Neural cell (in vitro differentiated cells): ENCODE measurements at regions not wholly inside any gene's neighbourhood (a gene's known extent, or its start where the extent isn't known, plus 50 kb on each side); places are given as distances from the start of the nearest gene placed in this dataset.

ENCODE experiments used
- H2AFZ ChIP-seq: fragments of 200-600, 300-800 bp; sonication (generic), shearing (Covaris generic); 2 replicates; pipeline ENCODE4 v1.6.0; 2014; ENCODE audit warnings: low read depth, mild to moderate bottlenecking, antibody characterized with exemption, low read length, moderate library complexity
- H3F3A ChIP-seq: fragments of 200-600 bp; shearing (Covaris generic); 2 replicates; pipeline ENCODE4 v1.6.1; 2016; ENCODE audit warnings: mild to moderate bottlenecking, moderate library complexity, mixed read lengths, antibody characterized with exemption, low read length; ENCODE audit not compliant: insufficient read depth, poor library complexity, severe bottlenecking
- H3K27ac ChIP-seq: fragments of 200-600, 300-800 bp; sonication (generic), shearing (Covaris generic); 2 replicates; pipeline ENCODE4 v1.5.1; 2014; ENCODE audit warnings: mild to moderate bottlenecking, low read length, moderate library complexity
- H3K27me3 ChIP-seq: fragments of 300-800, 200-600 bp; sonication (generic), shearing (Covaris generic); 2 replicates; pipeline ENCODE4 v1.6.0; 2014; ENCODE audit warnings: mild to moderate bottlenecking, low read depth, low read length, moderate library complexity; ENCODE audit not compliant: insufficient read depth
- H3K36me3 ChIP-seq: fragments of 300-800, 200-600 bp; sonication (generic), shearing (Covaris generic); 2 replicates; pipeline ENCODE4 v1.5.1; 2014; ENCODE audit warnings: mild to moderate bottlenecking, antibody characterized with exemption, low read length, moderate library complexity; ENCODE audit not compliant: insufficient read depth
- H3K4me2 ChIP-seq: fragments of 300-800, 200-600 bp; sonication (generic), shearing (Covaris generic); 2 replicates; pipeline ENCODE4 v1.6.0; 2014; ENCODE audit warnings: mild to moderate bottlenecking, low read length
- H3K4me3 ChIP-seq: fragments of 300-800, 200-600 bp; sonication (generic), shearing (Covaris generic); 2 replicates; pipeline ENCODE4 v1.5.1; 2014; ENCODE audit warnings: mild to moderate bottlenecking, low read length, moderate library complexity
- H3K79me2 ChIP-seq: fragments of 200-600 bp; shearing (Covaris generic); replicated peaks from 2 replicates; pipeline ENCODE4 v1.6.0; 2014; ENCODE audit warnings: mild to moderate bottlenecking, low read length, moderate library complexity; ENCODE audit not compliant: insufficient read depth
- H3K9ac ChIP-seq: fragments of 300-800, 200-600 bp; sonication (generic), shearing (Covaris generic); 2 replicates; pipeline ENCODE4 v1.6.1; 2016; ENCODE audit warnings: mild to moderate bottlenecking, low read length, mixed read lengths
- H3K9me2 ChIP-seq: fragments of 200-600 bp; shearing (Covaris generic); 2 replicates; pipeline ENCODE4 v1.6.1; 2016; ENCODE audit warnings: mild to moderate bottlenecking, low read length, mixed read lengths; ENCODE audit not compliant: insufficient read depth
- H3K9me3 ChIP-seq: fragments of 200-600, 300-800 bp; sonication (generic), shearing (Covaris generic); 2 replicates; pipeline ENCODE4 v1.6.1; 2016; ENCODE audit warnings: mild to moderate bottlenecking, mixed run types, low read length, moderate library complexity, mixed read lengths
- H4K20me1 ChIP-seq: fragments of 200-600 bp; shearing (Covaris generic); 2 replicates; pipeline ENCODE4 v1.6.1; 2016; ENCODE audit warnings: mild to moderate bottlenecking, mixed run types; ENCODE audit not compliant: insufficient read depth
- EP300 ChIP-seq: fragments of 450-650 bp; conservative IDR thresholded peaks from 2 replicates; pipeline ENCODE4 v1.6.1; 2014; ENCODE audit warnings: antibody characterized with exemption, mild to moderate bottlenecking, moderate library complexity; ENCODE audit not compliant: poor library complexity, severe bottlenecking
- EZH2 ChIP-seq: fragments of 200-600, 300-800 bp; shearing (Covaris generic), sonication (generic); IDR thresholded peaks from 2 replicates; pipeline ENCODE4 v1.6.1; 2014; ENCODE audit warnings: antibody characterized with exemption, low read length, borderline replicate concordance, mild to moderate bottlenecking; ENCODE audit not compliant: insufficient read depth, poor library complexity, severe bottlenecking
- MXI1 ChIP-seq: fragments of 450-650 bp; conservative IDR thresholded peaks from 2 replicates; pipeline ENCODE4 v1.6.1; 2014; ENCODE audit warnings: antibody characterized with exemption, mild to moderate bottlenecking; ENCODE audit not compliant: poor library complexity, severe bottlenecking
- POLR2AphosphoS5 ChIP-seq: IDR thresholded peaks from 2 replicates; pipeline ENCODE4 v1.6.1; 2012
- RAD21 ChIP-seq: fragments of 450-650 bp; conservative IDR thresholded peaks from 2 replicates; pipeline ENCODE4 v1.6.1; 2014; ENCODE audit warnings: antibody characterized with exemption, mild to moderate bottlenecking, moderate library complexity
- REST ChIP-seq: IDR thresholded peaks from 2 replicates; pipeline ENCODE4 v1.6.1; 2012; ENCODE audit warnings: borderline replicate concordance
- SMC3 ChIP-seq: fragments of 450-650 bp; conservative IDR thresholded peaks from 2 replicates; pipeline ENCODE4 v1.6.1; 2014; ENCODE audit warnings: antibody characterized with exemption, mild to moderate bottlenecking, moderate library complexity; ENCODE audit not compliant: poor library complexity
- TAF1 ChIP-seq: IDR thresholded peaks from 2 replicates; pipeline ENCODE4 v1.6.1; 2012; ENCODE audit warnings: low read depth
- TF ChIP-seq, protein P1 (sequence below): fragments of 450-650 bp; IDR thresholded peaks from 2 replicates; pipeline ENCODE4 v1.5.1; 2014; ENCODE audit warnings: antibody characterized with exemption, mild to moderate bottlenecking, moderate library complexity; ENCODE audit not compliant: poor library complexity, severe bottlenecking

DNA sequence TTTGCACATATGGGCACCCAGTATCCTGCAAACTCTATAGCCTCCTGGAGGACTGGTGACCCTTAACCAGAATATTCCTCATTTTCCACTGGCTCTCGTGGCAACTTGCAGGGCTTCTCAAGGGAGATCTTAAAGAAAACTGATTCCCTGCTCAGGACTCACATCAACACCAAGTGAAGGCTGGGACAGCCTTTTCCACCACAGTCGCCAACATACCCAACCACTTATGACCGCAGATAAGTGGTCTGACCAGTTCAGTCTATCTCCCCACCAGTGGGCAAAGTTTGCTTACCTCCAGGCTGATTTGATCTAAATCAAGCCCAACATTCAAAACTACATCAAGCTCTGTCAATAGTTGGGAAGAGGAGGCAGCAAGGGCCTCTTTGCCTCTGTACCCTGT lies 289.3 kb upstream of the GATB start:
- no peak overlapping the region for H3K9ac ChIP-seq
- no peaks in the 10 kb centered on the region for H3K79me2 ChIP-seq
- H2AFZ ChIP-seq: no peak overlapping the region
- no peaks in the 10 kb centered on the region for H3K36me3 ChIP-seq
- no peaks in the 10 kb centered on the region for H3F3A ChIP-seq
- H3K4me3 ChIP-seq: no peak overlapping the region
- H3K9me3 ChIP-seq: no peaks in the 10 kb centered on the region
- H4K20me1 ChIP-seq: no peaks in the 10 kb centered on the region
- no peak overlapping the region for H3K4me2 ChIP-seq
- no peak overlapping the region for H3K27ac ChIP-seq
- TF ChIP-seq SMC3: no peak
- no peak for TF ChIP-seq EZH2
- no peaks in the 10 kb centered on the region for H3K9me2 ChIP-seq
- H3K27me3 ChIP-seq: peaks cover 14% of the 10 kb centered on the region

- H3K9ac ChIP-seq: no peak overlapping the region
- H3K27me3 ChIP-seq: peaks cover 14% of the 10 kb centered on the region
- no peak overlapping the region for H3K27ac ChIP-seq
- no peaks in the 10 kb centered on the region for H3F3A ChIP-seq
- no peak overlapping the region for H3K4me2 ChIP-seq
- H2AFZ ChIP-seq: no peak overlapping the region
- no peaks in the 10 kb centered on the region for H3K9me2 ChIP-seq
- no peak for TF ChIP-seq TAF1
- no peak for TF ChIP-seq RAD21
- no peak for TF ChIP-seq EZH2
- no peaks in the 10 kb centered on the region for H3K79me2 ChIP-seq
- no peak overlapping the region for H3K4me3 ChIP-seq
- no peaks in the 10 kb centered on the region for H3K9me3 ChIP-seq
- H4K20me1 ChIP-seq: no peaks in the 10 kb centered on the region
- no peaks in the 10 kb centered on the region for H3K36me3 ChIP-seq
Measured at GRCh38 chr4:152047451-152047850, 286.6 kb upstream of the GATB start.

- Histone ChIP-seq H3K36me3 (no peaks in the 10 kb centered on the region), H3K9me2 (no peaks in the 10 kb centered on the region), H3K4me2 (no peak overlapping the region), H3K27ac (no peak overlapping the region), H3K27me3 (peaks cover 14% of the 10 kb centered on the region), H3K9me3 (no peaks in the 10 kb centered on the region), H4K20me1 (no peaks in the 10 kb centered on the region), H3K79me2 (no peaks in the 10 kb centered on the region), H3F3A (no peaks in the 10 kb centered on the region), H3K4me3 (no peak overlapping the region), H2AFZ (no peak overlapping the region), H3K9ac (no peak overlapping the region)
- TF ChIP-seq EZH2 (no peak), EP300 (no peak), TAF1 (no peak), POLR2AphosphoS5 (no peak), MXI1 (no peak), RAD21 (no peak), SMC3 (no peak), REST (no peak)
- TF ChIP-seq, protein P1, sequence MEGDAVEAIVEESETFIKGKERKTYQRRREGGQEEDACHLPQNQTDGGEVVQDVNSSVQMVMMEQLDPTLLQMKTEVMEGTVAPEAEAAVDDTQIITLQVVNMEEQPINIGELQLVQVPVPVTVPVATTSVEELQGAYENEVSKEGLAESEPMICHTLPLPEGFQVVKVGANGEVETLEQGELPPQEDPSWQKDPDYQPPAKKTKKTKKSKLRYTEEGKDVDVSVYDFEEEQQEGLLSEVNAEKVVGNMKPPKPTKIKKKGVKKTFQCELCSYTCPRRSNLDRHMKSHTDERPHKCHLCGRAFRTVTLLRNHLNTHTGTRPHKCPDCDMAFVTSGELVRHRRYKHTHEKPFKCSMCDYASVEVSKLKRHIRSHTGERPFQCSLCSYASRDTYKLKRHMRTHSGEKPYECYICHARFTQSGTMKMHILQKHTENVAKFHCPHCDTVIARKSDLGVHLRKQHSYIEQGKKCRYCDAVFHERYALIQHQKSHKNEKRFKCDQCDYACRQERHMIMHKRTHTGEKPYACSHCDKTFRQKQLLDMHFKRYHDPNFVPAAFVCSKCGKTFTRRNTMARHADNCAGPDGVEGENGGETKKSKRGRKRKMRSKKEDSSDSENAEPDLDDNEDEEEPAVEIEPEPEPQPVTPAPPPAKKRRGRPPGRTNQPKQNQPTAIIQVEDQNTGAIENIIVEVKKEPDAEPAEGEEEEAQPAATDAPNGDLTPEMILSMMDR: no peak
Measured at GRCh38 chr4:152045807-152046571, 285.2 kb upstream of the GATB start.
